ENCODE measurements at regions not wholly inside any gene's neighbourhood (a gene's known extent, or its start where the extent isn't known, plus 50 kb on each side); places are given as distances from the start of the nearest gene placed in this dataset.
A peak's percentile ranks its signal among the peaks of the same experiment; 100 is the strongest.

- H3K9me3 ChIP-seq (ENCODE audit: severe bottlenecking): no peaks in the 10 kb centered on the region
- H3K4me3 ChIP-seq (ENCODE audit: severe bottlenecking): no peak overlapping the region
- H3K27ac ChIP-seq (ENCODE audit: poor library complexity, severe bottlenecking): no peak overlapping the region
- no peaks in the 10 kb centered on the region for H3K27me3 ChIP-seq (ENCODE audit: insufficient read depth, poor library complexity, severe bottlenecking)
- H3K4me1 ChIP-seq (ENCODE audit: insufficient read depth, poor library complexity, severe bottlenecking): peaks cover 7% of the 10 kb centered on the region
- ATAC-seq (ENCODE audit: low read depth) (no peak), DNase-seq (ENCODE audit: low spot score) (no peak)
- H3K36me3 ChIP-seq (ENCODE audit: low read depth): no peaks in the 10 kb centered on the region
- TF ChIP-seq, protein P1, sequence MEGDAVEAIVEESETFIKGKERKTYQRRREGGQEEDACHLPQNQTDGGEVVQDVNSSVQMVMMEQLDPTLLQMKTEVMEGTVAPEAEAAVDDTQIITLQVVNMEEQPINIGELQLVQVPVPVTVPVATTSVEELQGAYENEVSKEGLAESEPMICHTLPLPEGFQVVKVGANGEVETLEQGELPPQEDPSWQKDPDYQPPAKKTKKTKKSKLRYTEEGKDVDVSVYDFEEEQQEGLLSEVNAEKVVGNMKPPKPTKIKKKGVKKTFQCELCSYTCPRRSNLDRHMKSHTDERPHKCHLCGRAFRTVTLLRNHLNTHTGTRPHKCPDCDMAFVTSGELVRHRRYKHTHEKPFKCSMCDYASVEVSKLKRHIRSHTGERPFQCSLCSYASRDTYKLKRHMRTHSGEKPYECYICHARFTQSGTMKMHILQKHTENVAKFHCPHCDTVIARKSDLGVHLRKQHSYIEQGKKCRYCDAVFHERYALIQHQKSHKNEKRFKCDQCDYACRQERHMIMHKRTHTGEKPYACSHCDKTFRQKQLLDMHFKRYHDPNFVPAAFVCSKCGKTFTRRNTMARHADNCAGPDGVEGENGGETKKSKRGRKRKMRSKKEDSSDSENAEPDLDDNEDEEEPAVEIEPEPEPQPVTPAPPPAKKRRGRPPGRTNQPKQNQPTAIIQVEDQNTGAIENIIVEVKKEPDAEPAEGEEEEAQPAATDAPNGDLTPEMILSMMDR (IDR thresholded peaks at IDR 0.05; ENCODE audit: poor library complexity, severe bottlenecking): no peak
These were observed 449.1 kb upstream of the ANKRD30A start for GRCh38 chr10:36676321-36676720.

- Histone ChIP-seq H3K4me3 (ENCODE audit: severe bottlenecking) (no peak overlapping the region), H3K36me3 (ENCODE audit: low read depth) (no peaks in the 10 kb centered on the region), H3K27me3 (ENCODE audit: insufficient read depth, poor library complexity, severe bottlenecking) (no peaks in the 10 kb centered on the region), H3K9me3 (ENCODE audit: severe bottlenecking) (no peaks in the 10 kb centered on the region), H3K4me1 (ENCODE audit: insufficient read depth, poor library complexity, severe bottlenecking) (peaks cover 8% of the 10 kb centered on the region), H3K27ac (ENCODE audit: poor library complexity, severe bottlenecking) (no peak overlapping the region)
- no peak for ATAC-seq (ENCODE audit: low read depth)
- TF ChIP-seq, protein P1 (IDR thresholded peaks at IDR 0.05; ENCODE audit: poor library complexity, severe bottlenecking): no peak
- DNase-seq (ENCODE audit: low spot score): no peak
These were observed 449.9 kb upstream of the ANKRD30A start for GRCh38 chr10:36675458-36675880.

- Histone ChIP-seq H3K4me1 (ENCODE audit: insufficient read depth, poor library complexity, severe bottlenecking) (peaks cover 9% of the 10 kb centered on the region), H3K4me3 (ENCODE audit: severe bottlenecking) (no peak overlapping the region), H3K27me3 (ENCODE audit: insufficient read depth, poor library complexity, severe bottlenecking) (no peaks in the 10 kb centered on the region), H3K27ac (ENCODE audit: poor library complexity, severe bottlenecking) (no peak overlapping the region), H3K36me3 (ENCODE audit: low read depth) (no peaks in the 10 kb centered on the region), H3K9me3 (ENCODE audit: severe bottlenecking) (no peaks in the 10 kb centered on the region)
- ATAC-seq (ENCODE audit: low read depth): peak; percentile 50
- no peak for DNase-seq (ENCODE audit: low spot score)
- TF ChIP-seq, protein P1 (IDR thresholded peaks at IDR 0.05; ENCODE audit: poor library complexity, severe bottlenecking): no peak
These were observed 453.8 kb upstream of the ANKRD30A start for GRCh38 chr10:36671607-36672006.

DNA sequence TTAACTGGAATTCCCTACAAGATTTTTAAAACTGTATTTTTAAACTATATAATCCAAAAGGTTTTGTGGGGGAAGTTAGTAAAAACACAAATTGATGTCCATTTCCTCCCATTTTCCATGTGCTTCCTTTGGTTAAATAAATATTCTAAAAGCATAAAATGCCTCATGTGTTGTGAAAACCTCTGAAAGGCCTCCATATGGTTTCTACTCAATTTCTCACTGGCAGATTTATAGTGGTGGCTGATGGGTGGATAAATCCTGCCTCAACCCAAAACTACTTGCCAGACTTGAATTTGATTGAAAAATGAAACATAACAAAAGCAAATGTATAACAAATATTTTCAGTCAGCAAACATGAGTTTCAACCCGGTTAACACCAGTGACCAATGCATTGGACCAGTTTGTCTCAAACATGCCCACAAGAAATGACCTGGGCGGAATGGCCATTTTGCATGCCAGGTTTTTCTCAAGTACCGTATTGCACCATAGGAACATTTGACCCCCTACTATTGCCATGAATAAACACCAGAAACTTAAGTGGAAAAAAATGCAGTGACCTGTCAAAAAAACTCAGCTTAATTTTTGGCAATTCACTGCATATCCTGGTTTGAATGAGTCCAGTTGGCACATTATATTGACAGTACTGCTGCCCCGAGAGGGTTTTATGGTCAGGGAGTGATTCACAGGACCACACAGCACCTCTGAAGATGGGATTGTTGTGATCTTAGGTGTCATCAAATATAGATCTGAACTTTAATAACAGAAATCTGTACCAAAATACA, 454.6 kb upstream of the ANKRD30A start:
- Histone ChIP-seq H3K27me3 (ENCODE audit: insufficient read depth, poor library complexity, severe bottlenecking) (no peaks in the 10 kb centered on the region), H3K4me1 (ENCODE audit: insufficient read depth, poor library complexity, severe bottlenecking) (peaks cover 12% of the 10 kb centered on the region), H3K27ac (ENCODE audit: poor library complexity, severe bottlenecking) (no peak overlapping the region), H3K4me3 (ENCODE audit: severe bottlenecking) (no peak overlapping the region), H3K9me3 (ENCODE audit: severe bottlenecking) (no peaks in the 10 kb centered on the region), H3K36me3 (ENCODE audit: low read depth) (no peaks in the 10 kb centered on the region)
- TF ChIP-seq, protein P1 (IDR thresholded peaks at IDR 0.05; ENCODE audit: poor library complexity, severe bottlenecking): no peak
- DNase-seq (ENCODE audit: low spot score) (no peak), ATAC-seq (ENCODE audit: low read depth) (no peak)
